Prostate gland (tissue), 2 donors: ENCODE measurements at regions not wholly inside any gene's neighbourhood (a gene's known extent, or its start where the extent isn't known, plus 50 kb on each side); places are given as distances from the start of the nearest gene placed in this dataset.

Source experiments
- POLR2A ChIP-seq: fragments of 450-650 bp; IDR thresholded peaks from one replicate; pipeline ENCODE4 v1.6.1; 2016; ENCODE audit warnings: antibody characterized with exemption, mild to moderate bottlenecking
- POLR2AphosphoS5 ChIP-seq: sonication (generic); formaldehyde crosslinking; IDR thresholded peaks from one replicate; pipeline ENCODE4 v1.6.1; 2017; ENCODE audit warnings: antibody characterized with exemption
- TF ChIP-seq, protein P1 (sequence below), 4 experiments: fragments of 200-600 bp in 2 of 4; fragments of 450-650 bp in 2 of 4; sonication (generic) in 2 of 4; IDR thresholded peaks; 1 replicate in 3 of 4; 2 replicates in 1 of 4; pipeline ENCODE4 v1.5.1; 2016 to 2019; ENCODE audit warnings: antibody characterized with exemption in 4 of 4, mild to moderate bottlenecking in 2 of 4, moderate library complexity in 2 of 4

- TF ChIP-seq, protein P1, sequence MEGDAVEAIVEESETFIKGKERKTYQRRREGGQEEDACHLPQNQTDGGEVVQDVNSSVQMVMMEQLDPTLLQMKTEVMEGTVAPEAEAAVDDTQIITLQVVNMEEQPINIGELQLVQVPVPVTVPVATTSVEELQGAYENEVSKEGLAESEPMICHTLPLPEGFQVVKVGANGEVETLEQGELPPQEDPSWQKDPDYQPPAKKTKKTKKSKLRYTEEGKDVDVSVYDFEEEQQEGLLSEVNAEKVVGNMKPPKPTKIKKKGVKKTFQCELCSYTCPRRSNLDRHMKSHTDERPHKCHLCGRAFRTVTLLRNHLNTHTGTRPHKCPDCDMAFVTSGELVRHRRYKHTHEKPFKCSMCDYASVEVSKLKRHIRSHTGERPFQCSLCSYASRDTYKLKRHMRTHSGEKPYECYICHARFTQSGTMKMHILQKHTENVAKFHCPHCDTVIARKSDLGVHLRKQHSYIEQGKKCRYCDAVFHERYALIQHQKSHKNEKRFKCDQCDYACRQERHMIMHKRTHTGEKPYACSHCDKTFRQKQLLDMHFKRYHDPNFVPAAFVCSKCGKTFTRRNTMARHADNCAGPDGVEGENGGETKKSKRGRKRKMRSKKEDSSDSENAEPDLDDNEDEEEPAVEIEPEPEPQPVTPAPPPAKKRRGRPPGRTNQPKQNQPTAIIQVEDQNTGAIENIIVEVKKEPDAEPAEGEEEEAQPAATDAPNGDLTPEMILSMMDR (IDR thresholded peaks at IDR 0.05): no peak
- no peak for TF ChIP-seq POLR2A
- no peak for TF ChIP-seq POLR2AphosphoS5
Measured at GRCh38 chr13:84802073-84802472, 919.8 kb upstream of the SLITRK1 start.
